HEK293 (cell line): ENCODE measurements at regions not wholly inside any gene's neighbourhood (a gene's known extent, or its start where the extent isn't known, plus 50 kb on each side); places are given as distances from the start of the nearest gene placed in this dataset.

Source experiments
- CTCF ChIA-PET: fragments of 350-600 bp; formaldehyde crosslinking; extraction: SDS; loops from one replicate; lab custom pipeline; 2021; ENCODE audit warnings: antibody characterized with exemption; lab: Yijun Ruan, JAX
- POLR2A ChIA-PET: fragments of 300-600 bp; formaldehyde crosslinking; extraction: SDS; loops from one replicate; lab custom pipeline; 2020; ENCODE audit warnings: antibody characterized with exemption, inconsistent platforms; lab: Yijun Ruan, JAX
- H3K27ac ChIP-seq: fragments of 200-500 bp; sonication (Bioruptor generic); 2 replicates; pipeline ENCODE4 v1.5.1; 2014; ENCODE audit warnings: low read depth, low read length, control low read depth, inconsistent platforms; ENCODE audit errors: extremely low read depth
- H3K36me3 ChIP-seq, 2 experiments: fragments of 200-500 bp in 1 of 2; sonication (Bioruptor generic) in 1 of 2; 1 replicate in 1 of 2; 2 replicates in 1 of 2; pipeline ENCODE4 v1.5.1; 2014 to 2017; ENCODE audit warnings: inconsistent platforms in 2 of 2, low read length in 2 of 2; ENCODE audit not compliant: control insufficient read depth in 2 of 2, insufficient read depth in 1 of 2
- H3K4me1 ChIP-seq: fragments of 200-500 bp; sonication (Bioruptor generic); 2 replicates; pipeline ENCODE4 v1.5.1; 2014; ENCODE audit warnings: mild to moderate bottlenecking, low read length, inconsistent platforms; ENCODE audit not compliant: control insufficient read depth, insufficient read depth
- H3K4me3 ChIP-seq: 2 replicates; pipeline ENCODE4 v1.5.1; 2011; ENCODE audit warnings: low read depth, mild to moderate bottlenecking, control low read depth, low read length, moderate library complexity
- H3K9me3 ChIP-seq: fragments of 200-500 bp; sonication (Bioruptor generic); 2 replicates; pipeline ENCODE4 v1.5.1; 2014; ENCODE audit warnings: low read depth, low read length, inconsistent platforms; ENCODE audit not compliant: control insufficient read depth, insufficient read depth
- BCL6B ChIP-seq: fragments of 450-650 bp; formaldehyde crosslinking; IDR thresholded peaks from 2 replicates; pipeline ENCODE4 v1.5.1; 2017; ENCODE audit warnings: missing biosample characterization, missing genetic modification characterization
- HOXA7 ChIP-seq: sonication (generic); formaldehyde crosslinking; IDR thresholded peaks from 2 replicates; pipeline ENCODE4 v1.8.1; 2022; ENCODE audit warnings: missing genetic modification reagents, borderline replicate concordance
- KLF16 ChIP-seq: fragments of 450-650 bp; formaldehyde crosslinking; IDR thresholded peaks from 2 replicates; pipeline ENCODE4 v1.5.1; 2017; ENCODE audit warnings: missing biosample characterization, missing genetic modification characterization
- KLF8 ChIP-seq: fragments of 450-650 bp; formaldehyde crosslinking; IDR thresholded peaks from 2 replicates; pipeline ENCODE4 v1.5.1; 2016; ENCODE audit warnings: missing biosample characterization, missing genetic modification characterization
- PRDM10 ChIP-seq: fragments of 450-650 bp; formaldehyde crosslinking; IDR thresholded peaks from 2 replicates; pipeline ENCODE4 v1.5.1; 2016; ENCODE audit warnings: missing biosample characterization, missing genetic modification characterization
- PRDM6 ChIP-seq: fragments of 450-650 bp; formaldehyde crosslinking; IDR thresholded peaks from 2 replicates; pipeline ENCODE4 v1.5.1; 2017; ENCODE audit warnings: missing biosample characterization, missing genetic modification characterization
- TRIM28 ChIP-seq: IDR thresholded peaks from 2 replicates; pipeline ENCODE4 v1.6.1; 2011; ENCODE audit warnings: low read length, control low read depth, borderline replicate concordance
- ZBTB21 ChIP-seq: fragments of 450-650 bp; formaldehyde crosslinking; IDR thresholded peaks from 2 replicates; pipeline ENCODE4 v1.5.1; 2017; ENCODE audit warnings: missing biosample characterization, missing genetic modification characterization
- ZFP3 ChIP-seq: fragments of 450-650 bp; formaldehyde crosslinking; IDR thresholded peaks from 2 replicates; pipeline ENCODE4 v1.5.1; 2016; ENCODE audit warnings: low read depth, missing biosample characterization, missing genetic modification characterization
- ZNF114 ChIP-seq: fragments of 450-650 bp; formaldehyde crosslinking; IDR thresholded peaks from 2 replicates; pipeline ENCODE4 v1.5.0; 2017; ENCODE audit warnings: missing biosample characterization, missing genetic modification characterization
- ZNF148 ChIP-seq: fragments of 450-650 bp; formaldehyde crosslinking; IDR thresholded peaks from 2 replicates; pipeline ENCODE4 v1.5.0; 2017; ENCODE audit warnings: missing biosample characterization, missing genetic modification characterization, borderline replicate concordance
- ZNF266 ChIP-seq: fragments of 450-650 bp; formaldehyde crosslinking; IDR thresholded peaks from 2 replicates; pipeline ENCODE4 v1.5.1; 2016; ENCODE audit warnings: missing biosample characterization, missing genetic modification characterization, low read depth
- ZNF341 ChIP-seq: fragments of 450-650 bp; formaldehyde crosslinking; IDR thresholded peaks from 2 replicates; pipeline ENCODE4; 2016; ENCODE audit warnings: low read depth, missing biosample characterization, missing genetic modification characterization
- ZNF350 ChIP-seq: fragments of 450-650 bp; formaldehyde crosslinking; IDR thresholded peaks from 2 replicates; pipeline ENCODE4 v1.5.0; 2017; ENCODE audit warnings: missing biosample characterization, mild to moderate bottlenecking, missing genetic modification characterization
- ZNF37A ChIP-seq: fragments of 450-650 bp; IDR thresholded peaks from 2 replicates; pipeline ENCODE4 v1.5.1; 2018; ENCODE audit warnings: missing biosample characterization, missing genetic modification characterization
- ZNF391 ChIP-seq: fragments of 450-650 bp; formaldehyde crosslinking; IDR thresholded peaks from 2 replicates; pipeline ENCODE4 v1.5.1; 2016; ENCODE audit warnings: low read depth, missing biosample characterization, missing genetic modification characterization, borderline replicate concordance
- ZNF394 ChIP-seq: fragments of 450-650 bp; formaldehyde crosslinking; IDR thresholded peaks from 2 replicates; pipeline ENCODE4 v1.5.1; 2016; ENCODE audit warnings: missing biosample characterization, missing genetic modification characterization, mild to moderate bottlenecking, moderate library complexity, borderline replicate concordance
- ZNF530 ChIP-seq: fragments of 450-650 bp; formaldehyde crosslinking; IDR thresholded peaks from 2 replicates; pipeline ENCODE4 v1.5.1; 2016; ENCODE audit warnings: low read depth, missing biosample characterization, missing genetic modification characterization
- ZNF548 ChIP-seq: fragments of 450-650 bp; formaldehyde crosslinking; IDR thresholded peaks from 2 replicates; pipeline ENCODE4 v1.5.1; 2016; ENCODE audit warnings: missing biosample characterization, missing genetic modification characterization
- ZNF610 ChIP-seq: fragments of 450-650 bp; formaldehyde crosslinking; IDR thresholded peaks from 2 replicates; pipeline ENCODE4 v1.5.1; 2016; ENCODE audit warnings: missing biosample characterization, missing genetic modification characterization, borderline replicate concordance
- ZNF624 ChIP-seq: fragments of 450-650 bp; formaldehyde crosslinking; IDR thresholded peaks from 2 replicates; pipeline ENCODE4 v1.5.1; 2017; ENCODE audit warnings: missing biosample characterization, missing genetic modification characterization
- ZNF639 ChIP-seq: fragments of 450-650 bp; formaldehyde crosslinking; IDR thresholded peaks from 2 replicates; pipeline ENCODE4 v1.5.1; 2016; ENCODE audit warnings: missing biosample characterization, missing genetic modification characterization
- ZNF660 ChIP-seq: fragments of 450-650 bp; IDR thresholded peaks from 2 replicates; pipeline ENCODE4 v1.5.1; 2018; ENCODE audit warnings: missing biosample characterization, mild to moderate bottlenecking, missing genetic modification characterization
- ZNF707 ChIP-seq: fragments of 450-650 bp; formaldehyde crosslinking; IDR thresholded peaks from 2 replicates; pipeline ENCODE4 v1.5.1; 2016; ENCODE audit warnings: missing biosample characterization, missing genetic modification characterization
- ZNF747 ChIP-seq: fragments of 450-650 bp; formaldehyde crosslinking; IDR thresholded peaks from 2 replicates; pipeline ENCODE4 v1.5.1; 2016; ENCODE audit warnings: missing biosample characterization, missing genetic modification characterization

- TF ChIP-seq ZNF660 (tag by site-specific recombination) (no peak), PRDM6 (no peak), ZNF341 (tag by site-specific recombination) (no peak), ZBTB21 (tag by site-specific recombination) (no peak), ZNF391 (tag by site-specific recombination) (no peak), TRIM28 (no peak), ZNF394 (no peak), ZNF548 (tag by site-specific recombination) (no peak), ZNF148 (no peak), ZNF707 (tag by site-specific recombination) (no peak), ZNF350 (tag by site-specific recombination) (no peak), ZNF610 (no peak), ZNF266 (tag by site-specific recombination) (no peak), ZNF624 (tag by site-specific recombination) (no peak), ZFP3 (no peak), ZNF114 (no peak), HOXA7 (CRISPR knock-in tag) (no peak), KLF8 (tag by site-specific recombination) (no peak), PRDM10 (tag by site-specific recombination) (no peak), KLF16 (tag by site-specific recombination) (no peak)
- TF ChIP-seq, all 188 proteins: peak for 0
- Histone ChIP-seq H3K4me3 (no peak overlapping the region), H3K27ac (no peak overlapping the region), H3K9me3 (no peaks in the 10 kb centered on the region), H3K36me3 (no peaks in the 10 kb centered on the region), H3K4me1 (no peaks in the 10 kb centered on the region)
- ChIA-PET CTCF (interaction anchor here (0.5 kb wide), 1 partner anchor 1016 kb away, joined by 3 read pairs; no protein-coding TSS in a partner anchor), POLR2A (no interaction called here)
Measured at GRCh38 chr10:20972925-20973324, 75.8 kb upstream of the NEBL start.

GRCh38 chr10:20971901-20972300, 74.8 kb upstream of the NEBL start:
- Histone ChIP-seq H3K9me3 (no peaks in the 10 kb centered on the region), H3K4me3 (no peak overlapping the region), H3K4me1 (no peaks in the 10 kb centered on the region), H3K36me3 (no peaks in the 10 kb centered on the region), H3K27ac (no peak overlapping the region)
- ChIA-PET POLR2A (no interaction called here), CTCF (no interaction called here)
- TF ChIP-seq ZNF639 (tag by site-specific recombination): no peak
- TF ChIP-seq BCL6B (tag by site-specific recombination): no peak
- no peak for TF ChIP-seq ZNF530 (tag by site-specific recombination)
- TF ChIP-seq ZNF37A (tag by site-specific recombination): no peak
- TF ChIP-seq ZNF747 (tag by site-specific recombination): no peak
